HEK293T (cell line): ENCODE measurements at regions not wholly inside any gene's neighbourhood (a gene's known extent, or its start where the extent isn't known, plus 50 kb on each side); places are given as distances from the start of the nearest gene placed in this dataset.
"Not testable (repeated sequence)": the region's sequence is repeated elsewhere in the genome, so short reads cannot be mapped to it uniquely, and the experiment has no call there.

Experiments used
- BHLHE40 ChIP-seq: fragments of 450-650 bp; IDR thresholded peaks from 2 replicates; pipeline ENCODE4 v1.6.1; 2016; ENCODE audit warnings: mild to moderate bottlenecking, moderate library complexity, borderline replicate concordance
- FOXK2 ChIP-seq: fragments of 450-650 bp; IDR thresholded peaks from 2 replicates; pipeline ENCODE4 v1.6.1; 2016; ENCODE audit warnings: mild to moderate bottlenecking
- L3MBTL2 ChIP-seq: fragments of 450-650 bp; conservative IDR thresholded peaks from 2 replicates; pipeline ENCODE4 v1.6.1; 2016; ENCODE audit warnings: mild to moderate bottlenecking
- SP1 ChIP-seq: fragments of 450-650 bp; IDR thresholded peaks from 2 replicates; pipeline ENCODE4 v1.6.1; 2017
- SUZ12 ChIP-seq: fragments of 450-650 bp; IDR thresholded peaks from 2 replicates; pipeline ENCODE4 v1.6.1; 2016; ENCODE audit warnings: mild to moderate bottlenecking
- ZNF384 ChIP-seq: fragments of 450-650 bp; IDR thresholded peaks from 2 replicates; pipeline ENCODE4 v1.6.1; 2016

- TF ChIP-seq SUZ12, ZNF384, FOXK2, BHLHE40, L3MBTL2, SP1: not testable (repeated sequence)
Measured at GRCh38 chr18:21981489-21981888, 187.9 kb upstream of the GATA6 start.
